CD4-positive, alpha-beta T cell (primary cell): ENCODE measurements at regions not wholly inside any gene's neighbourhood (a gene's known extent, or its start where the extent isn't known, plus 50 kb on each side); places are given as distances from the start of the nearest gene placed in this dataset.

Source experiments
- ATAC-seq: fragments of 200-7000 bp; cut with Tn5 transposase; one replicate; pipeline ENCODE4 v1.10.0; 2022; ENCODE audit warnings: mild to moderate bottlenecking; ENCODE audit not compliant: poor library complexity
- CTCF ChIA-PET: fragments of 350-600 bp; sonication (Branson Sonifier 250); formaldehyde crosslinking; loops from one replicate; lab custom pipeline; 2021; ENCODE audit warnings: antibody characterized with exemption, inconsistent platforms; lab: Charles Lee
- POLR2A ChIA-PET: fragments of 350-600 bp; sonication (Branson Sonifier 250); formaldehyde crosslinking; loops from one replicate; lab custom pipeline; 2021; ENCODE audit warnings: antibody characterized with exemption, inconsistent platforms; lab: Charles Lee
- DNase-seq, 14 experiments: peaks; one replicate each; pipeline ENCODE4 v3.0.0-alpha.2; 2013 to 2020; ENCODE audit warnings: mixed read lengths in 2 of 14
- H3K27ac ChIP-seq, 2 donors: one replicate each; pipeline versions ENCODE4 v1.5.1 to v1.7.0; 2013; ENCODE audit warnings: low read length in 2 of 2, low read depth in 1 of 2, mild to moderate bottlenecking in 1 of 2
- H3K27me3 ChIP-seq, 2 experiments: 1 replicate in 1 of 2; 2 replicates in 1 of 2; pipeline versions ENCODE4 v1.6.1 to v1.7.0; 2013; ENCODE audit warnings: low read length in 2 of 2, control low read depth in 1 of 2, mild to moderate bottlenecking in 1 of 2, moderate library complexity in 1 of 2; ENCODE audit not compliant: insufficient read depth in 2 of 2, control insufficient read depth in 1 of 2
- H3K36me3 ChIP-seq: one replicate; pipeline ENCODE4 v1.6.1; 2013; ENCODE audit warnings: low read length, control low read depth; ENCODE audit not compliant: insufficient read depth
- H3K4me1 ChIP-seq: one replicate; pipeline ENCODE4 v1.6.1; 2013; ENCODE audit warnings: low read length, control low read depth; ENCODE audit not compliant: insufficient read depth
- H3K4me3 ChIP-seq: one replicate; pipeline ENCODE4 v1.5.1; 2013; ENCODE audit warnings: mild to moderate bottlenecking, low read length, moderate library complexity
- H3K9me3 ChIP-seq, 2 experiments: 1 replicate in 1 of 2; 2 replicates in 1 of 2; pipeline versions ENCODE4 v1.6.1 to v1.7.0; 2013; ENCODE audit warnings: low read length in 2 of 2, mild to moderate bottlenecking in 2 of 2, control low read depth in 1 of 2, moderate library complexity in 1 of 2; ENCODE audit not compliant: control insufficient read depth in 1 of 2, insufficient read depth in 1 of 2
- H3K27ac Mint-ChIP-seq: one replicate; pipeline ENCODE4 v1.8.0; 2020; ENCODE audit warnings: mixed read lengths
- H3K27me3 Mint-ChIP-seq: one replicate; pipeline ENCODE4 v1.8.0; 2021; ENCODE audit warnings: mixed read lengths
- H3K36me3 Mint-ChIP-seq: one replicate; pipeline ENCODE4 v1.8.0; 2021; ENCODE audit warnings: low read depth, mixed read lengths
- H3K4me1 Mint-ChIP-seq: one replicate; pipeline ENCODE4 v1.8.0; 2021; ENCODE audit warnings: low read depth, mixed read lengths
- H3K4me3 Mint-ChIP-seq: one replicate; pipeline ENCODE4 v1.8.0; 2020; ENCODE audit warnings: mild to moderate bottlenecking, mixed read lengths
- H3K9me3 Mint-ChIP-seq: one replicate; pipeline ENCODE4 v1.8.0; 2020; ENCODE audit warnings: mixed read lengths
- intact Hi-C, 2 experiments: fragments of 100-400 bp; cut with DNase I in 1 of 2; cut with micrococcal nuclease in 1 of 2; formaldehyde crosslinking; loops; one replicate each; pipeline versions ENCODE4 v1.15.1 to v1.9.0; 2023 to 2025; cut with DNase I, micrococcal nuclease
- TF ChIP-seq, protein P1 (sequence below): fragments of 200-600 bp; IDR thresholded peaks from one replicate; pipeline ENCODE4 v1.8.0; 2022; ENCODE audit warnings: antibody characterized with exemption, mild to moderate bottlenecking

- Mint-ChIP-seq H3K4me3 (no peak overlapping the region), H3K36me3 (no peaks in the 10 kb centered on the region), H3K4me1 (no peaks in the 10 kb centered on the region), H3K27ac (no peak overlapping the region), H3K27me3 (peaks cover 12% of the 10 kb centered on the region), H3K9me3 (no peaks in the 10 kb centered on the region)
- ATAC-seq, result no peak
- no peaks in the 10 kb centered on the region for H3K36me3 ChIP-seq
- peaks cover 0 to 7% of the 10 kb centered on the region in 2 experiments for H3K27me3 ChIP-seq
- CTCF ChIA-PET, result no interaction called here
- H3K9me3 ChIP-seq, result peaks cover 0 to 4% of the 10 kb centered on the region in 2 experiments
- H3K27ac ChIP-seq, result no peak overlapping the region
- DNase-seq, result no peak
- POLR2A ChIA-PET, result no interaction called here
- TF ChIP-seq, protein P1, sequence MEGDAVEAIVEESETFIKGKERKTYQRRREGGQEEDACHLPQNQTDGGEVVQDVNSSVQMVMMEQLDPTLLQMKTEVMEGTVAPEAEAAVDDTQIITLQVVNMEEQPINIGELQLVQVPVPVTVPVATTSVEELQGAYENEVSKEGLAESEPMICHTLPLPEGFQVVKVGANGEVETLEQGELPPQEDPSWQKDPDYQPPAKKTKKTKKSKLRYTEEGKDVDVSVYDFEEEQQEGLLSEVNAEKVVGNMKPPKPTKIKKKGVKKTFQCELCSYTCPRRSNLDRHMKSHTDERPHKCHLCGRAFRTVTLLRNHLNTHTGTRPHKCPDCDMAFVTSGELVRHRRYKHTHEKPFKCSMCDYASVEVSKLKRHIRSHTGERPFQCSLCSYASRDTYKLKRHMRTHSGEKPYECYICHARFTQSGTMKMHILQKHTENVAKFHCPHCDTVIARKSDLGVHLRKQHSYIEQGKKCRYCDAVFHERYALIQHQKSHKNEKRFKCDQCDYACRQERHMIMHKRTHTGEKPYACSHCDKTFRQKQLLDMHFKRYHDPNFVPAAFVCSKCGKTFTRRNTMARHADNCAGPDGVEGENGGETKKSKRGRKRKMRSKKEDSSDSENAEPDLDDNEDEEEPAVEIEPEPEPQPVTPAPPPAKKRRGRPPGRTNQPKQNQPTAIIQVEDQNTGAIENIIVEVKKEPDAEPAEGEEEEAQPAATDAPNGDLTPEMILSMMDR, result no peak
- intact Hi-C loops, result no loop called here
- no peak overlapping the region for H3K4me3 ChIP-seq
- H3K4me1 ChIP-seq, result no peaks in the 10 kb centered on the region
Measured at GRCh38 chr20:48176139-48176538, 390.9 kb upstream of the SULF2 start.

DNA sequence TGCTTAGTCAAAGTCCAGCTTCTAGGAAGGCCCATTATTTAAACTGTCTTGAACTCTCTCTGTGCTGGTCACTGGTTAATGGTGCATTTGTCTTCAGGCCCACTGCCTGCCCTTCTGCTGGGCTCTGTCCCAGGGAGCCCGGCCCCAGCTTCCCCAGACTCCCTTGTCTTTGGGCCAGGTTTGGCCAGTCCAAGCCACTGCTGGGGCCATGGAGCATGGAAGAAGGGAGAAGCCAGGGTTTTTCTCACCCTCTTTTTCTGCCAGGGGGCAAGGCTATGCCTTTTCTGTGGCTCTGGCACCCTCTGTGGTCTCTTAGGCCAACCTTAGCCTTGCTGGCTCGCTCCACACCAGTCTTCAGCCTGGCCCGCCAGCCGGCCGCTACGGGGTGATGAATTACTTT, 390.0 kb upstream of the SULF2 start:
- intact Hi-C loops, result no loop called here
- Mint-ChIP-seq H3K4me1 (no peaks in the 10 kb centered on the region), H3K9me3 (no peaks in the 10 kb centered on the region), H3K36me3 (no peaks in the 10 kb centered on the region), H3K4me3 (no peak overlapping the region), H3K27me3 (peaks cover 12% of the 10 kb centered on the region), H3K27ac (no peak overlapping the region)
- TF ChIP-seq, protein P1, result no peak
- H3K27ac ChIP-seq, result no peak overlapping the region
- ChIA-PET CTCF (no interaction called here), POLR2A (no interaction called here)
- H3K4me3 ChIP-seq, result no peak overlapping the region
- no peaks in the 10 kb centered on the region for H3K4me1 ChIP-seq
- DNase-seq (no peak), ATAC-seq (no peak)
- H3K36me3 ChIP-seq, result no peaks in the 10 kb centered on the region
- H3K9me3 ChIP-seq, result peaks cover 0 to 4% of the 10 kb centered on the region in 2 experiments
- H3K27me3 ChIP-seq, result peaks cover 0 to 7% of the 10 kb centered on the region in 2 experiments

DNA sequence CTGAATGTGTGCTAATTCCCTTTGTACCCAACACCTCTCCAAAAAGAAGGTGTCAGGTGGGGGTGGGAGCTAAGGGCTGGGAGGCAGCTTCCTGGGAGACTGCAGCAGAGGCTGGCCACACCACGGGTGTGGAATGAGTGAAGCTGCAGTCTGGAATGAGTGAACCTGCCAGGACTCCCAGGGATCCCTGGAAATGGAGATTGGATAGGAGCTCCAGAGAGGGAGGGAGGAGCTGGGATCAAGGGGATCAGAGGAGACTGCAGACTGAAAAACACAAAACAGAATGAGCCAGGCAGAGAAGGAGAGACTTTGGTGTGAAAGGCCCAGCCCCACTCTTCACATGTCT, 387.0 kb upstream of the SULF2 start:
- POLR2A ChIA-PET, result no interaction called here
- H3K9me3 Mint-ChIP-seq, result no peaks in the 10 kb centered on the region
- Histone ChIP-seq H3K36me3 (no peaks in the 10 kb centered on the region), H3K4me1 (no peaks in the 10 kb centered on the region), H3K4me3 (no peak overlapping the region), H3K9me3 (peaks cover 0 to 4% of the 10 kb centered on the region in 2 experiments), H3K27ac (no peak overlapping the region), H3K27me3 (peaks cover 0 to 7% of the 10 kb centered on the region in 2 experiments)
- no peaks in the 10 kb centered on the region for H3K4me1 Mint-ChIP-seq
- H3K27me3 Mint-ChIP-seq, result peaks cover 12% of the 10 kb centered on the region
- DNase-seq (no peak), ATAC-seq (no peak)
- H3K27ac Mint-ChIP-seq, result no peak overlapping the region
- TF ChIP-seq, protein P1, result no peak
- no peaks in the 10 kb centered on the region for H3K36me3 Mint-ChIP-seq
- intact Hi-C loops, result no loop called here
- CTCF ChIA-PET, result no interaction called here
- H3K4me3 Mint-ChIP-seq, result no peak overlapping the region
